ENCODE measurements at regions not wholly inside any gene's neighbourhood (a gene's known extent, or its start where the extent isn't known, plus 50 kb on each side); places are given as distances from the start of the nearest gene placed in this dataset.
"Not testable (repeated sequence)": the region's sequence is repeated elsewhere in the genome, so short reads cannot be mapped to it uniquely, and the experiment has no call there.

- TF ChIP-seq CTCF (conservative IDR thresholded peaks at IDR 0.05; ENCODE audit: low read depth, low read length): no peak
- no peak overlapping the region for H3K4me3 ChIP-seq (ENCODE audit: low read length)
- DNase-seq (ENCODE audit: low read depth): no peak
Observed at GRCh38 chr11:24253237-24253760, 243.6 kb upstream of the LUZP2 start.

- no peak for TF ChIP-seq CTCF (conservative IDR thresholded peaks at IDR 0.05; ENCODE audit: low read depth, low read length)
- no peak for DNase-seq (ENCODE audit: low read depth)
- no peak overlapping the region for H3K4me3 ChIP-seq (ENCODE audit: low read length)
Observed at GRCh38 chr11:24264868-24265267, 232.0 kb upstream of the LUZP2 start.

GRCh38 chr11:24267014-24267413, 229.8 kb upstream of the LUZP2 start:
- peak; percentile 28 for DNase-seq (ENCODE audit: low read depth)
- TF ChIP-seq CTCF (conservative IDR thresholded peaks at IDR 0.05; ENCODE audit: low read depth, low read length): no peak
- no peak overlapping the region for H3K4me3 ChIP-seq (ENCODE audit: low read length)

- no peak for TF ChIP-seq CTCF (conservative IDR thresholded peaks at IDR 0.05; ENCODE audit: low read depth, low read length)
- H3K4me3 ChIP-seq (ENCODE audit: low read length): no peak overlapping the region
- no peak for DNase-seq (ENCODE audit: low read depth)
Observed at GRCh38 chr11:24271798-24272197, 225.1 kb upstream of the LUZP2 start.

- not testable (repeated sequence) for H3K4me3 ChIP-seq (ENCODE audit: low read length); DNase-seq (ENCODE audit: low read depth)
Observed at GRCh38 chr11:24274214-24274781, 222.6 kb upstream of the LUZP2 start.

GRCh38 chr11:24286238-24286637, 210.6 kb upstream of the LUZP2 start:
- DNase-seq (ENCODE audit: low read depth): no peak
- H3K4me3 ChIP-seq (ENCODE audit: low read length): no peak overlapping the region
- TF ChIP-seq CTCF (conservative IDR thresholded peaks at IDR 0.05; ENCODE audit: low read depth, low read length): no peak

GRCh38 chr11:24289301-24289700, 207.6 kb upstream of the LUZP2 start:
- no peak overlapping the region for H3K4me3 ChIP-seq (ENCODE audit: low read length)
- TF ChIP-seq CTCF (conservative IDR thresholded peaks at IDR 0.05; ENCODE audit: low read depth, low read length): no peak
- no peak for DNase-seq (ENCODE audit: low read depth)

Measured in retinal pigment epithelial cell (primary cell).